HG03196 (cell line): ENCODE measurements at regions not wholly inside any gene's neighbourhood (a gene's known extent, or its start where the extent isn't known, plus 50 kb on each side); places are given as distances from the start of the nearest gene placed in this dataset.
"Not testable (repeated sequence)": the region's sequence is repeated elsewhere in the genome, so short reads cannot be mapped to it uniquely, and the experiment has no call there.

ENCODE experiments used
- ATAC-seq: cut with Tn5 transposase; IDR thresholded peaks from one replicate; pipeline ENCODE4 v1.9.1; 2021; ENCODE audit not compliant: unreplicated experiment

DNA sequence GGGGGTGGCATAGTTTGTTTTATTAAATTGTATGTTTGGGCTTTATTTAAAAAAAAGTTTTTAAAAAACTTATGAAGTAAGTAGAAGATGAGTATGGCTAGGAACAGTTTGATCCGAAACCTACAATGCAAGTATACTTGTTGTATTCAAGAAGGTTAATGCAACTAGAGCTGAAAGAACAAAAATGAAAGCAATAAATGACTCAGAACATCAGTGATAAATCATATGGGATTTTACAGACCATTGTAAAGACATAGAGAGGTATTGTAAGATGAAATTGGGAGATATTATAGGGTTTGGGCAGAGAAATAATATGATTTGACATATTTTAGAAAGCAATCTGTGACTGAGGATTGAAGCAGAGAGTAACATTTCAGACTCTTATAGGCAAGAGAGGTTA is 1135.3 kb downstream of the SLITRK5 start:
- ATAC-seq: no peak

DNA sequence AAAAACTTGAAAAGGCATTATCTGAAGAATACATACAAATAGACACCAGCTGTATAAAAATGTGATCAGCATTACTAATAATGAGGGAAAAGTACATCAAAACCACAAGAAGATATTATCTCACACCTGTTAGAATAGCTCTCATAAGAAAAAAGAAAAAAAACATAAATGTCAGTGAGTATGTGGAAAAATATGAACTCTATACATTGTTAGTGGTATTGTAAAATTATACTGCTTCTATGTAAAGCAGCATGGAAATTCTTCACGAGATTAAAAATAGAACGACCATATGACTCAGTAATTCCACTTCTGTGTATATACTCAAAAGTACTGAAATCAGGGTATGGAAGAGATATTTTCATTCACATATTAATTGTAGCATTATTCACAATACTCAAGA is 1146.4 kb downstream of the SLITRK5 start:
- no peak for ATAC-seq

DNA sequence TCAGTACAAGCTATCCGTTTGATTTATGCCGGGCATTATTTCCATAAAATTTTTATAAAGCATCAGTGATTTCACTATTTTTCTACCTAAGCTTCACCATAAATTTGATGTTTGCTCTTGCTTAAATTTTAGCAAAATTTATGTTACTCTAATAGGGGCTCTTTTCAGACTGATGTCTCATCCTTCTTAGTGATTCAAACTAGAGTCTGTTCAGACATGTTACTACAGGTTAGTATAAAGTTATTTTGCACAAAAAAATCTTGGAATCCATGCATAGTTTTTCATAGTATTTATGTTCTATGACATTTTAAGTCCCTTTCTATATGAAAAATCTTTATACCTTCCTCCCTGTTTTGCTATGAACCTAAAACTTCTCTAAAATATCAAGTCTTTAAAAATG is 1151.9 kb downstream of the SLITRK5 start:
- ATAC-seq: no peak

DNA sequence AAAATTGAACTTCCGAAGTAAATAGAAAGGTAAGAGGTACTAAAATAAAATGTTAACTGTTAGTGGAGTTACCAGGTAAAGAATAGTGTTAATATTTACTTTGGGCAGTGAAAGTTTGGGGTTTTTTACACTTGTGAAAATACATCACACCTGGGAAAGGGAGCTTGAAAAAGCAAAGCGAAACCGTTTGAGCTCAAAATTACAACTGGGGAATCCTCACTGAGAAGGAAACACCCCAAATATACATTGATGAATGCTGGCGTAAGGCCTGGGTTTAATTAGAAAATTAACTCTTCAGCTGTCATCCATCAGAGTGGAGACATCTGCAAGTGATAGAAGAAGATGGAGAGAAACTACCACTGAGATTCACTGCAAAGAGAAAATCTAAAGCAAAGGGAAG is 1153.0 kb downstream of the SLITRK5 start:
- no peak for ATAC-seq

DNA sequence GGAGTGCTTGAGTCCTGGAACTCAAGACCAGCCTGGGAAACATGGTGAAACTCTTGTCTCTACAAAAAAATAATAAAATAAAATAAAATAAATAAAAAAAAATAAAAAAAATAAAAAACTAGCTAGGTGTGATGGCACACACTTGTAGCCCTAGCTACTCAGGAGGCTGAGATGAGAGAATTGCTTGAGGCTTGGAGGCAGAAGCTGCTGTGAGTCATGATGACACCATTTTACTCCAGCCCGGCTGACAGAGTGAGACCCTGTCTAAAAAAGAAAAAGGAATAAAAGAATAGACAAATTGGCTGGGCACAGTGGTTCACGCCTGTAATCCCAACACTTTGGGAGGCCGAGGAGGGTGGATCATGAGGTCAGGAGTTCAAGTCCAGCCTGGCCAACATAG is 1168.9 kb downstream of the SLITRK5 start:
- ATAC-seq: no peak

DNA sequence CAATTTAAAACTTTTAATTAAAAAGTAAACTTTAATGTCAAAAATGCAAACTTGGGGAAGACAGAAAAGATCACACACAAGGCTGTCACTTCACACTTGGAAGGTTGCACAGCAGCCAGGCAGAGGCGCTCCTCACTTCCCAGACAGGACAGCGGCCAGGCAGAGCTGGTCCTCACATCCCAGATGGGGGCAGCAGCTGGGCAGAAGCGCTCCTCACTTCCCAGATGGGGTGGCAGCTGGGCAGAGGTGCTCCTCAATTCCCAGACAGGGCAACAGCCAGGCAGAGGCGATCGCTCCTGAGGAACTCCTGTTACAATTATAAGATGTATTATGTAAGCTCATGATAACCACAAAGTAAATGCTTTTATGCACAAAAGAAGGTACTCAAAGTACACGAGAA is 1181.1 kb downstream of the SLITRK5 start:
- not testable (repeated sequence) for ATAC-seq

DNA sequence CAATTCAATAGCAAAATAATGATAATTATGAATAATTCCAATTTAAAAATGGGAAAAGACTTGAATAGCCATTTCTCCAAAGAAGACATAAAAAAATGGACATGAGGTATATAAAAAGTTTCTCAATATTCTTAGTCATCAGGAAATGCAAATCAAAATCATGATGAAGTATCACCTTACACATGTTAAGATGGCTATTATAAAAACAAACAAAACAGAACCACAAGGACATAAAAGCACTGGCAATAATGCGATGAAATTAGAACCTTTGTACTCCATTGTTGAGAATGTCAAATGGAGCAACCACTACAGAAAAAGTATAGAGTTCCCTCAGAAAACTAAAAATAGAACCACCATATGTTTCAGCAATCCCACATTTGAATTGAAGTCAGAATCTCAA is 1186.1 kb downstream of the SLITRK5 start:
- ATAC-seq: no peak

DNA sequence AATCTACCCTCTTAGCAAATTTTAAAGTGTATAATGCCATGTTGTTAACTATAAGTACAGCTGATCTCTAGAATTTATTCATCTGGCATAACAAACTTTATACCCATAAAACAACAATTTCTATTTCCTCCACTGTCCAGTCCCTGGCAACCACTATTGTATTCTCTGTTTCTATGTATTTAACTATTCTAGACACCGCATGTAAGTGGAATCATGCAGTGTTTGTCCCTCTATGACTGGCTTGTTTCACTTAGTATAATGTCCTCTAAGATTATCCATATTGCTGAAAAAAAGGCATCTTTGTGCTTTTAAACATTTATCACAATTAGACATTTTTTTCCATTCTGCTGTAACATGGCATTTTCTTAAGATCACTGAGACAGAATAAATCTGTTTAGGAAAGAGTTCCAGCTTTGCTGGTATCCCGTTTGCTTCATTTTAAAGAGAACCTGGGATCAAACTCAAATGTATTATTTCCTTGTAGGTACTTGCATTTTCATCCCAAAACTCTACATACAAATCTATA is 1191.0 kb downstream of the SLITRK5 start:
- no peak for ATAC-seq

DNA sequence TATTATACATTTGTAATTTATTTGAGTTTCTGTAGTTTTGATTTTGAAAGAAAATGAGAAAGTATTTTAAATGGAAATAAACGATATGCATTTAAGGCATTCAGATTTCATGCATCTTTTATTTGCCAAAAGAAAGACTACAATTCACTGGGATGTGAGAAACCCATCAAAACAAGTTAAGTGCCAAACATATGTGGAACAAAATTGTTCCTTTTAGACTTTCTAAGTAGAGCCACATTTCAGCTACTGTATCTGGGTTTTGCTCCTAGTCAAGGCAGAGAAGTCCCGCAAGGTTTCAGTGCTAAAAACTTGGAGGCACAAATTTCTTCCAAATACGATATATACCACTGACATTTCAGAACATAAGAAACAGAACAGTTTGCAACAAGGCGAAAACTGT is 1191.9 kb downstream of the SLITRK5 start:
- no peak for ATAC-seq

DNA sequence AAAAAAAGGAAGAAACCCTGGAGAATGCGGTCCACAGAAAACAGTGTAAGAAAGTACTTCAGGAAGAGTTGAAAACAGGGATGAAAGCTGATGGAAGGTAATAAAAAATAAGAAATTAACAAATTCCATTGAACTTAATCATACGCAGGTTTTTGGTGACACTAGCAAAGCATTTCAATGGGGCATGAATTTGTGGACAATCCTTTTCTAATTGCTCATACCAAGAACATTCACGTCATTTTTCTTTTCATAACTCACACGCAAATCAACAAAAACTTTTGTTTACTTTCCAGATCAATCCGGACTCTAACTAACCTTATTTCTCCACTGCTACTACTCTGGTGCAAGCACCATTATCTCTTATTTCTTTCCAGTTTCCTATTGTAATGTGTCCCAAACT is 1195.0 kb downstream of the SLITRK5 start:
- ATAC-seq: no peak

DNA sequence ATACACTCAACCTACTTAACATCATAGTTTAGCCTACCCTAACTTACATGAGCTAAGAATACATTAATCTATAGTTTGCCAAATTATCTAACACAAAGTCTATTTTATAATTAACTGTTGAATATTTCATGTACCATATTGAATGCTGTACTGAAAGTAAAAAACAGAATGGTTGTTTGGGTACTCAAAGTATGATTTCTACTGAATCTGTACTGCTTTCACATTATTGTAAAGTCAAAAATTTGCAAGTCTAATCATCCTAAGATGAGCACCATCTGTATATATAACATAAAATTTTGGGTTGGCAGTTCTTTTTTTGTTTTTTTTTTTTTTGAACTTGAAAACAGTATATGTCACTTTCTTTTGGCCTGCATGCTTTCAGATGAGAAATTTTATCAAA is 1212.6 kb downstream of the SLITRK5 start:
- ATAC-seq: no peak

DNA sequence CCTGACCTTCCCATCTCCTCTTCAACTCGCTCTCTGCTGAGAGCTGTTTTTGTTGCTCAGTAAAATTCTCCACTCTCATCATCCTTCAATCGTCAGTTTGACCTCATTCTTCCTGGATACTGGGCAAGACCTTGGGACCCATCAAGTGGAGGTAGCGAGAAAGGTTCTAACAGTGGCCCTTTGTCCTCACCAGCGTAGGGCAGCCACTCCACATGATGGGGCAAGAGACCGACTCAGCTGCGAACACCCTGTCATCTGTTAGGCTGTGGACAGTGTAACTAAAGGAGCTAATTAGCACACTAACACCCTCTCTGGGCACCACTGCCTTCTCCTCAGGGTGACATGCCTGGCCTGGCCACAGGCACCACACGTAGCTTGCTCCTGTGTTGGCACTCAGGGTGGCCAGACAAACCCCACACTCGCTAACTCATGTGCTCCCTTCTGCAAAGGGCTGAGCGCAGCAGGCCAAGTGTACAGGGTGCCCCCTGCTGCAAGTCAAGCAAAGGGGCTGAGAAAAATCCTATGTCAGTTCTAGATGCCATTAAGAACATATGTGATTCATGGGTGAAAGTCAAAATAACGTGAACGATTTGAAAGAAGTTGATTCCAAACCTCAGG is 1216.0 kb downstream of the SLITRK5 start:
- ATAC-seq: no peak

DNA sequence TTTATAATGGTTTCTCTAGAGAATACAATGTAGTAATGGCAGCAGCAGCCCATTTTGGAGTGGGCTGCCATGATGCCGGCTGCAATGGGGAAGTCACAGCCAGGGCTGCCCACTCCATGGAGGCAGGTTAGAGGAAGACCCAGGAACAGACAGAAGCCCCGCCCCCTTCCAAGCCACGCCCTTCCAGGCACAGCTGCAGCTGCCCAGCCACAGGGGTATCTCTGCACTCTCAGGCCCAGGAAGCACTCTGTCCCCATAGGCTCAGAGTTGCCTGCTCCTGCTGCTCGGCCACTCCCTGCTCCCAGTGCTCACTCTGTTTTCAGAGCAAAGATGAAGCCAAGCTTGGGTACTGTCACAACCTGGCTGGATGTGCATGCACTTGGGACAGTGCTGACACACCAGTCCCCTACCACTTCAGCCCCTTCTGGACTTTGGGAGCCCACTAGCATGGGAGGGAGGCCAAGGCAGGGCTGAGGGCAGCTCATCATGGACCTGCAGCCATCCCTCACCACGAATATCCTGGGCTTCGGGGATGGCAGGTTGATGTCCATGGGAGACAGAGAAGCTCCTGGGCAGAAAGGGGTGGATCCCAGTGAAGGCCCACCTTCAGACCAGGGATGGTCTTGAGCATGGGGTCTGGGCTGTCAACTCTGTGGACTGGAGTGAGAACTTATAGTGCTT is 1224.2 kb downstream of the SLITRK5 start:
- no peak for ATAC-seq

DNA sequence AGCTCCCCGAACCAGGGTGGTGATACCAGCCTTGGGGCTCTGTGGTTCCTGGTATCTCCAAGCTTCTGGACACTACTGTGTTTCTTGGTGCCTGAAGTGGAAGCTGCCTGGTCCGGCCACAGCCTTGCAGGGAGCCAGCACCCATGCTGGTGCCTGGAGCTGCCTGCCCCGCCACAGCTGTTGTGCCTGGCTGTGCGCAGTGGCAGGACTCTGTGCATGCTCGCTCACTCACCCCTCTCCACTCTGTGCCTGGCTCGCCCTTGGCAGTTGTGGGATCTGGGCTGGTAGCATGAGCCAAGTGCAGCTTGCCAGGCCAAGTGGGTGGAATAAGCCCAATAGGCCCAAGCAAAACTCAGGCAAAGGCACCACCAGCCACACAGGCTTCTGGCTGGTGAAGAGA is 1225.3 kb downstream of the SLITRK5 start:
- no peak for ATAC-seq

DNA sequence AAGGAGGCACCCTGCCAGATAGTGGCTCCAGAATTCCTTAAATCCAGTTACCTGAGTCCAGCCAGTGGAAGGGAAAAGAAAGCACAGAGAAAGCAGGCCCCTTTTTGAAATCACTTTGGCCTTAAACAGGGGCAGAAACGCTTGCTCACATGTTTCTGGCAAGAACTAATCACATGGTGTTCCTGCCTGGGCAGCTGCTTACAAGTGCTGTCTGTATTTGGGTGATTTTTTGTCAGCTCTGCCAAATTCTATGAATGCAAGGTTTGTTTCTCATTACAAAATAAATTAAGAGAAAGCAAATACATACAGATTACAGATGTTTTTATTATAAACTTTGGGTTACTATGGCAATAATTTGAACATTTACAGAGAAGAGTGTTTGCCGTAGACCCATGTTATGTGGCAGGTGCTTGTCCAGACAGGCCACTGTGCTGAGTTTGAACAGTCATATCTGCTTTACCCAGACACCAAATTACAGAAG is 1237.8 kb downstream of the SLITRK5 start:
- ATAC-seq: no peak

DNA sequence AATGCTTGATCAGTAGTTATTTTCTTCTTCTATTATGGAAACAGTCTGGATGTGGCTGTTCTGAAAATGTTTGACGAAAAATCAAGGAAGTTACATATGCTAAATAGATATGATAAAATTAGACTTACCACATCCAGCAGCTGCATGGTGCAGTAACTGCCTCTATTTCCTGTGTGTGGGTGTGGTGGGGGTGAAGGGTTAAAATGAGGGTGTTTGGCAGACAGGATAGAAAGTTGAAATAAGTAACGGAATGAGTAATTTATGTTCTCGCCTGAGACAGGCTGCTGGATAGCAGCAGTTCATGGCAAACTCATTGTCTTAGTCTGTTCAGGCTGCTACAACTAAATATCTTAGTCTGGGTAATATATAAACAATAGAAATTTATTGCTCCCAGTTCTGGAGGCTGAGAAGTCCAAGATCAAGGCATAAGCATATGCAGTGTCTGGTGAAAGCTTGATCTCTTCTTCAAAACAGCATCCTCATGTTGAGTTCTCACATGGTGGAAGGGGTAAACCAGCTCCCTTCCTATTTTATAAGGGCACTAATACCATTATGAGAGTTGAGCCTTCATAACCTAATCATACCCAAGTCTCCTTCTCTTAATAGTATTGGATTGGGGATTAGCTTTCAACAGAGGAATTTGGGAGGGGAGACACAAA is 1248.9 kb downstream of the SLITRK5 start:
- ATAC-seq: peak; percentile 98

DNA sequence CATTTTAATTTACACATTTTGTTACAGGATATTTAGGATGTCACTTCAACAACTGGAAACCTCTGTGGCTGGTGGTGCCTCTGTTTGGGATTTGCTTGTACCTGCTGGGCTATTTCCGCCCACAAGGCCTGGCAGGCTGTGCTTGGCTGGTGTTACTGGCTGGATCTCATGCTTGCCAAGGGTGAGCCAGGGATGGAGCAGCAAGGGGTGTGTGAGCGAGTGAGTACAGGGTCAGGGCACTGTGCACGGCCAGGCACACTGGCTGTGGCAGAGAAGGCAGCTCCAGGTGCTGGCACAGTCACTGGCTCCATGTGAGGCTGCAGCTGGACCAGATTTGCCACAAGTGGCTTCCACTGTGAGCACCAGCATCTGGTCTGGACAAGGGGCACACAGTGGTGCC is 1254.8 kb downstream of the SLITRK5 start:
- ATAC-seq: no peak

DNA sequence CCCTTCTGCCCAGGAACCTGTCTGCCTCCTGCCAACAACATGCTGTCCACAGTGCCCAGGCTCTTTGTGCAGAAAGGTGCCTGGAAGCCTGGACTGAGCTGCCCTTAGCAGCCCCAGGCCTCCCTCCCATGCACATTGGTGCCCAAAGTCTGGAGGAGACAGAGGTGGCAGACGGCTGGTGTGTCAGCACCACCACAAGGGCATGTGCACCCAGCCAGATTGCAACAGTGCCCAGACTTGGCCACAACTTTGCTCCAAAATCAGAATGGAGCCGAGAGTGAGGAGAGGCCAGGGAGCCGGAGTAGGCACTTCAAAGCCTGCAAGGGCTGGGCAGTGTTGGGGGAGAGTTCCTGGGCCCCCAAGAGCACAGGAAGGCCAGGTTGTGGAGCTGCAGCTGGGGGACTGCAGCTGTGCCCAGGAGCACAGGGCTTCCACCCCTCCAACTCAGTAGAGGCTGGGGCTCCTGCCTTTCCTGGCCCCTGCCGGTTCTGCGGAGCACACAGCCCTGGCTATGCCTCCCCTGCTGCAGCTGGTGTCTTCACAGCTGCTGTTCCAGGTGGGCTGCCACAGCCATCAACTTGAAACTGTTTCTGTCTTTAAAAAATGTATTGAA is 1255.8 kb downstream of the SLITRK5 start:
- no peak for ATAC-seq

DNA sequence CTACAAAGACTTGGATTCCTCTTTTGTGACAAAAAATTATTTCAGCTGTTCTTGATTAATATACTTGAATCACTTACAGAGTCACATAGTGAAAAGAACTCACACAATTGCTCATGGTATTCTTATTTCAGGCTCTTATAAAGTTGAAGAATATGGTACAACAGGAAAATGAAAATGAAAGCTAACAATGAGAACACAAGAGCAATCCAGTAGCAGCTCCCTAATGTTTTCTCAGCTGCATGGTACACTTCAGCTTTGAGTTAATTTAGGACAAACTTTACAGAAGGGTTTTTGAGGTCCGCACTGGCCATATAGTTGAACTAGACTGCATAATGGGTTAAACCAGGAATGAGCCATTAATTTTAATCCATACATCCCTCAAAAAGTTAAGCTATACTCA is 1261.8 kb downstream of the SLITRK5 start:
- ATAC-seq: no peak

DNA sequence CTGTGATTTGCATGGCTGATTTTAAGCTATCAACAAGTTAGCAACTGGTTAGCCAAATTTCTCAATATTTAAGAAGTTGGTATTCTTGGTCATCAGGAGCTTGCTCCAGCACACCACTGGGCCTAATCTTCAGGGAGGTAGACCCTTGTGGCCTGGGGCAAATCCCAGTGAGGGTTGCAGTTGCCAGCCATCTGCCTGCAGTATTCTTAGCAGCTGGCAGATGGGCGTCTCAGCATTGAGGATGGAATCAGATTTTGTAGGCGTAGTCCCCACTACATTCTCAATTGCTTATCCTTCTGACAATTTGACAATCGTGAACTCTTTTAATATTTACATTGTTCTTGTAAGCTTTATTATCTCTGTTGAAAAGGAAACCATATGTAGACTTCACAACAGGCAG is 1266.2 kb downstream of the SLITRK5 start:
- ATAC-seq: no peak

DNA sequence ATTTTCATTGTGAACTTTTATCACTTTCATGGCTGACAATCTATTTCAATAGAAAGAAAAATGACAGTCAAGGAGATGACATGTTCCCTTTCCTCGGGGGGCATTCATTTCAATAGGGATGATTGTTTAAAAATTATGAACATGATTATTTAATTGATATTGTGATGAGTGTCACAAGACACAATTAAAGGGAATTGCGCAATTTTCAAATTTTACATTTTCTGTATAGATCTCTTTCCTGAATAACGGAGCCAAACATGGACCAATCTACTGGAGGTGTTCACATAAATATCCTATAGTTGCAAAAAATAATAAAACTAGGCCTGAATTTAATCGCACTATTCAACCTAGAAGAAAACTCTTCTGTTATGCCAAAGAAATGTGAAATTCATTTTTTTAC is 1274.6 kb downstream of the SLITRK5 start:
- ATAC-seq: no peak

DNA sequence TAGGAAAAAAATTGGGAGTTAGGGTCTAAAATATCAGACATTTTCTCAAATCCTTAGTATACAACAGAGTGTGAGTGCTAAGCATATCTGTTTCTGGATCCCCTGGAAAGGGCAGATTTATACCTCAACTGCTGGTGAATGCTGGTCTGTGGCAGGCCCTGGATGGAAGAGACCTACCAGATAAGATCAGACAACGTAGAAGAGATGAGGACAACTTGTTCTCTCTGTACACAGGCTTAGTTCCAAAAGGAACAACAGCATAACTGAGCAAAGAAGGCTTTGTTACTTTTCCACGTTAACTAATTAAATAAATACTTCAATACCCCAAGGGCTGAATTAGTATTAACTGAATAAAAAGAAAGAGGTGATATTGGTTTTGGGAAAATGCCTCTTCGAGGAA is 1277.3 kb downstream of the SLITRK5 start:
- no peak for ATAC-seq
